HepG2 (cell line): ENCODE measurements at regions not wholly inside any gene's neighbourhood (a gene's known extent, or its start where the extent isn't known, plus 50 kb on each side); places are given as distances from the start of the nearest gene placed in this dataset.

Experiments used
- ZNF431 ChIP-seq: sonication (generic); formaldehyde crosslinking; IDR thresholded peaks from 2 replicates; pipeline ENCODE4 v1.9.0; 2022; ENCODE audit warnings: missing genetic modification reagents, low read depth, mild to moderate bottlenecking, borderline replicate concordance
- TF ChIP-seq, protein P1 (sequence below): sonication (generic); formaldehyde crosslinking; IDR thresholded peaks from 2 replicates; pipeline ENCODE4 v1.4.0; 2020; ENCODE audit warnings: missing genetic modification reagents

DNA sequence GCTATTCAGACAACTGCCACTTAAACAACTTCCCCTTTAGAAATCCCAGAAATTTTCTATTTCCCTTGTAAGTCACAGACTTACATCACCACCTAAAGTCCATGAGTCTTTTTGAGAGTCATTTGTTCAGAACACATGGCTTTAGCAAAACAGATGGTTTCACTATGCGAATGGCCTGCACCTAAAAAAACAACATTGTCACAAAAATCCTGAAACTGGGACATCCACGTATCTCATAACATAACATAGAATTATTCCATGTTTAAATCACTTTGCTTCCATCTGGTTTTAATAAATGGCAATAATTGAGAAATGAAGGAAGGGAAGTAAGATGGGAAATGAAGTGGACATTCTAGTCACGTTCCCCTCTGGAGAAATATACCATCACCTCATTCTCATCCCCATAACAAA is 155.3 kb upstream of the EDNRA start:
- TF ChIP-seq, protein P1, sequence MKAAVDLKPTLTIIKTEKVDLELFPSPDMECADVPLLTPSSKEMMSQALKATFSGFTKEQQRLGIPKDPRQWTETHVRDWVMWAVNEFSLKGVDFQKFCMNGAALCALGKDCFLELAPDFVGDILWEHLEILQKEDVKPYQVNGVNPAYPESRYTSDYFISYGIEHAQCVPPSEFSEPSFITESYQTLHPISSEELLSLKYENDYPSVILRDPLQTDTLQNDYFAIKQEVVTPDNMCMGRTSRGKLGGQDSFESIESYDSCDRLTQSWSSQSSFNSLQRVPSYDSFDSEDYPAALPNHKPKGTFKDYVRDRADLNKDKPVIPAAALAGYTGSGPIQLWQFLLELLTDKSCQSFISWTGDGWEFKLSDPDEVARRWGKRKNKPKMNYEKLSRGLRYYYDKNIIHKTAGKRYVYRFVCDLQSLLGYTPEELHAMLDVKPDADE (CRISPR knock-in tag) = no peak
- TF ChIP-seq ZNF431 (CRISPR knock-in tag) = no peak
